Transverse colon (tissue), 4 donors: ENCODE measurements at regions not wholly inside any gene's neighbourhood (a gene's known extent, or its start where the extent isn't known, plus 50 kb on each side); places are given as distances from the start of the nearest gene placed in this dataset.

Source experiments
- CTCF ChIP-seq, 5 experiments: fragments of 200-600 bp in 3 of 5; fragments of 450-650 bp in 2 of 5; sonication (generic) in 3 of 5; IDR thresholded peaks; 1 replicate in 2 of 5; 2 replicates in 3 of 5; pipeline ENCODE4 v1.5.1; 2016 to 2017; ENCODE audit warnings: antibody characterized with exemption in 5 of 5, inconsistent platforms in 3 of 5, mild to moderate bottlenecking in 2 of 5, moderate library complexity in 1 of 5
- EP300 ChIP-seq: sonication (generic); formaldehyde crosslinking; IDR thresholded peaks from one replicate; pipeline ENCODE4 v1.6.1; 2017; ENCODE audit warnings: antibody characterized with exemption, low read depth
- POLR2A ChIP-seq: fragments of 450-650 bp; IDR thresholded peaks from one replicate; pipeline ENCODE4 v1.6.1; 2016; ENCODE audit warnings: antibody characterized with exemption, mild to moderate bottlenecking, moderate library complexity
- POLR2AphosphoS5 ChIP-seq, 3 donors: sonication (generic); formaldehyde crosslinking; IDR thresholded peaks; one replicate each; pipeline ENCODE4 v1.6.1; 2016; ENCODE audit warnings: antibody characterized with exemption in 3 of 3

- TF ChIP-seq POLR2A (no peak), CTCF (IDR thresholded peaks at IDR 0.05) (no peak), POLR2AphosphoS5 (IDR thresholded peaks at IDR 0.05) (no peak), EP300 (no peak)
Measured at GRCh38 chr1:221608835-221609320, 133.0 kb downstream of the DUSP10 start.
